ENCODE measurements at regions not wholly inside any gene's neighbourhood (a gene's known extent, or its start where the extent isn't known, plus 50 kb on each side); places are given as distances from the start of the nearest gene placed in this dataset.

DNA sequence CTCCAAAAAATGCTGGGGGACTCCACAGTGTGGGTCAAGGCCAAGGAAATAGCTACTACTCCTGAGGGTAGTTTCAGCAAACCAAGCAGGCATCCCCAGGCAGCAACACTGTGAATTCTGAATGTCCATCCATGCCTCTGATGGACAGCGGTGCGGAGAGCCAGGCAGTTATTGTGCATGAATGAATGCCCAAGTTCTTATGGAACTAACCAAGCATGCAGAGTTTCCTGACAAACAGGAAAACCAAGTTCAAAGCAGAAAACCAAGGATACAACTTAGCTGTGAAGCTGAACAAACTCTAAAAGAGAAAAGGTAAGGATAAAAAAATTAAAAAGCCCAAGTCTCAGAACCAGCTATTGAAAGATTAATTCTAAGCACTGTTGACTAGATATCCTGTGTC lies 642.6 kb upstream of the HS3ST1 start:
- no peak for DNase-seq
- TF ChIP-seq, protein P1, sequence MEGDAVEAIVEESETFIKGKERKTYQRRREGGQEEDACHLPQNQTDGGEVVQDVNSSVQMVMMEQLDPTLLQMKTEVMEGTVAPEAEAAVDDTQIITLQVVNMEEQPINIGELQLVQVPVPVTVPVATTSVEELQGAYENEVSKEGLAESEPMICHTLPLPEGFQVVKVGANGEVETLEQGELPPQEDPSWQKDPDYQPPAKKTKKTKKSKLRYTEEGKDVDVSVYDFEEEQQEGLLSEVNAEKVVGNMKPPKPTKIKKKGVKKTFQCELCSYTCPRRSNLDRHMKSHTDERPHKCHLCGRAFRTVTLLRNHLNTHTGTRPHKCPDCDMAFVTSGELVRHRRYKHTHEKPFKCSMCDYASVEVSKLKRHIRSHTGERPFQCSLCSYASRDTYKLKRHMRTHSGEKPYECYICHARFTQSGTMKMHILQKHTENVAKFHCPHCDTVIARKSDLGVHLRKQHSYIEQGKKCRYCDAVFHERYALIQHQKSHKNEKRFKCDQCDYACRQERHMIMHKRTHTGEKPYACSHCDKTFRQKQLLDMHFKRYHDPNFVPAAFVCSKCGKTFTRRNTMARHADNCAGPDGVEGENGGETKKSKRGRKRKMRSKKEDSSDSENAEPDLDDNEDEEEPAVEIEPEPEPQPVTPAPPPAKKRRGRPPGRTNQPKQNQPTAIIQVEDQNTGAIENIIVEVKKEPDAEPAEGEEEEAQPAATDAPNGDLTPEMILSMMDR (IDR thresholded peaks at IDR 0.05; ENCODE audit: low read depth, low read length, missing control alignments): no peak
- in situ Hi-C loops (cut with HindIII; ENCODE audit: low pct_ligation_motif_present, low sequenced_read_pairs): no loop called here
- H3K36me3 ChIP-seq (replicated peaks): no peaks in the 10 kb centered on the region
- no peaks in the 10 kb centered on the region for H3K27me3 ChIP-seq (replicated peaks)
- H3K27ac ChIP-seq: no peak overlapping the region
- H3K4me3 ChIP-seq (ENCODE audit: low read depth, low read length): no peak overlapping the region

DNA sequence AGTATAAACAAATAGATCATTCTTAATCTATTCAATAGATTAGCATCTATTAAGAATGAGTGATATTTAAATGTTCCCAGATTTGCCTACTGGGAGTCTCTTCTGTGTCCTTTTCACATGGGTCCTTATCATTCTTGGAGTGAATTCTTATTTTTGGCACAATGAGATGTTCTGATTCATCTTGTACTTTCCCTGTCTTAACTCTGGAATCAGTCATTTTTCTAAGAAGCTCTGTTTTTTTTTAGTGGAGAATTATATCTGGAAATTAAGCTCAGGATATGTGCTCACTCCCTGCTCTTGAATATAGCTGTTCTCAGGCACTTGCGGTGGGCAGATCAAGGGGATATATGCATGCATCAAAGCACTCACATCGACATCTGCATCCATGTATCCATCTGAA lies 625.3 kb upstream of the HS3ST1 start:
- TF ChIP-seq, protein P1 (IDR thresholded peaks at IDR 0.05; ENCODE audit: low read depth, low read length, missing control alignments): no peak
- H3K36me3 ChIP-seq (replicated peaks): no peaks in the 10 kb centered on the region
- H3K27ac ChIP-seq: no peak overlapping the region
- DNase-seq: no peak
- no peak overlapping the region for H3K4me3 ChIP-seq (ENCODE audit: low read depth, low read length)
- no peaks in the 10 kb centered on the region for H3K27me3 ChIP-seq (replicated peaks)
- in situ Hi-C loops (cut with HindIII; ENCODE audit: low pct_ligation_motif_present, low sequenced_read_pairs): no loop called here

DNA sequence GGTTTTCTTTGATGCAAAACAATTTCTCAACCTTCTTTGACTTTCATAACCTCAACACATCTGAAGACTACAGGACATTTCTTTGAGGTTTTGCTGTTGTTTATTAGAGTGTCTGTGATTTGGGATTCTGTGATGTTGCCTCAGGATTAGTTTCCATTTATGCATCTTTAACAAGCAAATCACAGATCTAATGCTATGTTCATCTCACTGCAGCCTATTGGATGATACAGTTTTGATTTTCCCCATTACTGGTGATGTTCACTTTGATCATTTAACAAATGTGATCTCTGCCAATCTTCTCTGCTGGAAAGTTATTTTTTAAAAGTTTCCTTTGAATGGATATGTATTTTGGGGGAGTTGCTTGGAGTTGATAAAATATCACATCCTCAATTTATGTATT lies 624.9 kb upstream of the HS3ST1 start:
- in situ Hi-C loops (cut with HindIII; ENCODE audit: low pct_ligation_motif_present, low sequenced_read_pairs): no loop called here
- TF ChIP-seq, protein P1 (IDR thresholded peaks at IDR 0.05; ENCODE audit: low read depth, low read length, missing control alignments): no peak
- H3K27ac ChIP-seq: no peak overlapping the region
- DNase-seq: no peak
- H3K27me3 ChIP-seq (replicated peaks): no peaks in the 10 kb centered on the region
- no peaks in the 10 kb centered on the region for H3K36me3 ChIP-seq (replicated peaks)
- no peak overlapping the region for H3K4me3 ChIP-seq (ENCODE audit: low read depth, low read length)

DNA sequence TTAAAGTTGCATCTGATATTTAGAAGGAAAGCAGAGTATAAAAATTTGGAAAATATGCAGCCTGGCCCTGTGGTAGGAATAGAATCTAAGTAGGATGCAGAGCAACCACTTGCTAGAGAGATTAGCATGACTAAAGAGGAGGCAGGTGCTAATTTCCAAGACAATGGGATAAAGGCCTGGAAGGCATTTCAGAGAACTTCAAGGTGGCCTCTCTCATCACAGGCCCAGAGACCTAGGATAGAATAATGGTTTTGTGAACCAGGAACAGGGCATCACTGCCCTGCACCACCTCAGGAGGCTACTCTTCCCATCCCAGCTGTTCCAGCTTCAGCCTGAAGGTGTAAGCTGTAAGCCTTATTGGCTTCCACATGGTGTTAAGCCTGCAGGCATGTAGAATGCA lies 621.7 kb upstream of the HS3ST1 start:
- H3K27me3 ChIP-seq (replicated peaks): no peaks in the 10 kb centered on the region
- H3K27ac ChIP-seq: no peak overlapping the region
- DNase-seq: no peak
- H3K36me3 ChIP-seq (replicated peaks): no peaks in the 10 kb centered on the region
- in situ Hi-C loops (cut with HindIII; ENCODE audit: low pct_ligation_motif_present, low sequenced_read_pairs): no loop called here
- H3K4me3 ChIP-seq (ENCODE audit: low read depth, low read length): no peak overlapping the region
- TF ChIP-seq, protein P1 (IDR thresholded peaks at IDR 0.05; ENCODE audit: low read depth, low read length, missing control alignments): no peak

DNA sequence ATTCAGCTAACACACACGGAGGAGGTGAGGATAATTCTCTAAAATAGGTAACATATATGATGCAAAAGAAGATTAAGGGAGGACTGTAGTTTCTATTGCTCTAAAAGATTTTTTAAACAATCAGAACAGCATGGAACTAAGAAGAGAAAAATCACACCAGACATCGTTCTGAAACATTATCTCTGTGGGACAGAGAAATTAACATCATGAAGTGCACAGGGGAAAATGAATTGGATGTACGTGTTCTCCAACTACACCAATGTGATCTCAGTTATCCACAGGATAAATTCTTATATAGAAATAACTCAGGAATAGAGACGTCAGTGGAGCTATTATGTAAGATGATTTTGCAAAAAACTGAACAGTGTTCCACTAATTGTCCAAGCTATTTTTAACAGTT lies 614.1 kb upstream of the HS3ST1 start:
- in situ Hi-C loops (cut with HindIII; ENCODE audit: low pct_ligation_motif_present, low sequenced_read_pairs): no loop called here

DNA sequence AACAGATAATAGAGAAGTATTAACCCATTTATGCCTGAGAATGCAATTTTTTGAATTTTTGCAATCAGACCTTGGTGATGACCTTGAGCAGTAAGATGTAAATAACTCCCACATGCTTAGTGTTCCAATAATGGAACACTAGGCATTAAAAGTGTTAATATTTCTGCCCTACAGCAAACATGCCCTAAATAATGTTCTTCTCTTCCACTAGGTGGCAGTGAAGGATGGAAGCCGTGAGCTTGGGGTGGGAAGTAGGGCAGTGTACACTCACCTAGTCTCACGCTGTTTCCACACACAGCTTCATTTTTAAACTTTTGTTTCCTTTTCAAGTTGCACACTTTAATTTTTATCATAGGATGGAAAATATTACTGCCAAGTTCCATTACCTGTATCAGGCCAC lies 613.1 kb upstream of the HS3ST1 start:
- Histone ChIP-seq H3K27me3 (replicated peaks) (no peaks in the 10 kb centered on the region), H3K27ac (no peak overlapping the region), H3K4me3 (ENCODE audit: low read depth, low read length) (no peak overlapping the region), H3K36me3 (replicated peaks) (no peaks in the 10 kb centered on the region)
- no peak for DNase-seq
- in situ Hi-C loops (cut with HindIII; ENCODE audit: low pct_ligation_motif_present, low sequenced_read_pairs): no loop called here
- TF ChIP-seq, protein P1 (IDR thresholded peaks at IDR 0.05; ENCODE audit: low read depth, low read length, missing control alignments): no peak

More for the DNA sequence above, 614.1 kb upstream of the HS3ST1 start:
- no peak overlapping the region for H3K27ac ChIP-seq
- DNase-seq: no peak
- H3K27me3 ChIP-seq (replicated peaks): no peaks in the 10 kb centered on the region
- H3K4me3 ChIP-seq (ENCODE audit: low read depth, low read length): no peak overlapping the region
- H3K36me3 ChIP-seq (replicated peaks): no peaks in the 10 kb centered on the region
- TF ChIP-seq, protein P1 (IDR thresholded peaks at IDR 0.05; ENCODE audit: low read depth, low read length, missing control alignments): no peak
